H1 (cell line): ENCODE measurements at regions not wholly inside any gene's neighbourhood (a gene's known extent, or its start where the extent isn't known, plus 50 kb on each side); places are given as distances from the start of the nearest gene placed in this dataset.

Source experiments
- CTCF ChIA-PET: fragments of 300-600 bp; sonication (Branson Sonifier 250); formaldehyde crosslinking; loops from one replicate; lab custom pipeline; 2021; ENCODE audit not compliant: partially characterized antibody; lab: Charles Lee
- POLR2A ChIA-PET: fragments of 300-600 bp; sonication (Branson Sonifier 250); formaldehyde crosslinking; loops from one replicate; lab custom pipeline; 2021; ENCODE audit warnings: inconsistent platforms; ENCODE audit not compliant: partially characterized antibody; lab: Charles Lee
- DNase-seq, 2 experiments: peaks; one replicate each; pipeline versions ENCODE4 v3.0.0 to v3.0.0-alpha.2; 2010 to 2022; ENCODE audit warnings: low spot score in 2 of 2, low read depth in 1 of 2, mixed read lengths in 1 of 2
- FAIRE-seq: peaks from 2 replicates; lab custom pipeline; 2011; peaks lifted over from hg19 to GRCh38; lab: Jason Lieb, UNC
- H2AFZ ChIP-seq: 2 replicates; pipeline ENCODE4 v1.8.1; 2012; ENCODE audit warnings: low read length, inconsistent platforms
- H2AK5ac ChIP-seq: 2 replicates; pipeline ENCODE4 v1.6.1; 2013; ENCODE audit warnings: low read depth, low read length
- H2BK120ac ChIP-seq: replicated peaks from 2 replicates; pipeline ENCODE3; 2013; ENCODE audit warnings: low read depth, low read length, inconsistent platforms
- H2BK12ac ChIP-seq: 2 replicates; pipeline ENCODE4 v1.6.1; 2013; ENCODE audit warnings: low read depth, low read length
- H2BK15ac ChIP-seq: 2 replicates; pipeline ENCODE4 v1.6.1; 2013; ENCODE audit warnings: low read length
- H2BK20ac ChIP-seq: 2 replicates; pipeline ENCODE4 v1.6.1; 2013; ENCODE audit warnings: low read length
- H2BK5ac ChIP-seq: 2 replicates; pipeline ENCODE4 v1.6.1; 2013; ENCODE audit warnings: low read depth, low read length
- H3K14ac ChIP-seq: 2 replicates; pipeline ENCODE4 v1.6.1; 2013; ENCODE audit warnings: inconsistent platforms; ENCODE audit not compliant: insufficient read length
- H3K18ac ChIP-seq: 2 replicates; pipeline ENCODE4 v1.6.1; 2013; ENCODE audit warnings: low read length; ENCODE audit errors: extremely low read depth
- H3K23ac ChIP-seq: 2 replicates; pipeline ENCODE4 v1.6.1; 2013; ENCODE audit warnings: inconsistent platforms; ENCODE audit not compliant: insufficient read length
- H3K23me2 ChIP-seq: 2 replicates; pipeline ENCODE4 v1.6.1; 2013; ENCODE audit warnings: low read depth, low read length
- H3K27ac ChIP-seq: 2 replicates; pipeline ENCODE4 v1.6.1; 2011; ENCODE audit warnings: low read depth, low read length, inconsistent platforms
- H3K27me3 ChIP-seq, 4 experiments: replicated peaks in 1 of 4; 1 replicate in 1 of 4; 2 replicates in 3 of 4; pipeline versions ENCODE4 v1.6.1 to v1.8.1; 2011 to 2013; ENCODE audit warnings: low read length in 3 of 4, mild to moderate bottlenecking in 3 of 4, inconsistent platforms in 2 of 4, mixed read lengths in 2 of 4, moderate library complexity in 1 of 4; ENCODE audit not compliant: control insufficient read depth in 3 of 4, insufficient read depth in 3 of 4; ENCODE audit errors: extremely low read depth in 1 of 4
- H3K36me3 ChIP-seq, 4 experiments: 2 replicates each; pipeline versions ENCODE4 v1.6.1 to v1.8.1; 2011 to 2013; ENCODE audit warnings: mild to moderate bottlenecking in 4 of 4, low read length in 3 of 4, moderate library complexity in 2 of 4, control low read depth in 1 of 4, inconsistent platforms in 1 of 4; ENCODE audit not compliant: insufficient read depth in 4 of 4, control insufficient read depth in 2 of 4
- H3K4ac ChIP-seq: replicated peaks from 2 replicates; pipeline ENCODE3; 2013; ENCODE audit warnings: low read length, low read depth, mixed read lengths, inconsistent platforms; ENCODE audit not compliant: insufficient read length
- H3K4me1 ChIP-seq, 4 experiments: replicated peaks in 1 of 4; 1 replicate in 1 of 4; 2 replicates in 3 of 4; pipeline versions ENCODE4 v1.6.1 to v1.8.1; 2011 to 2013; ENCODE audit warnings: low read length in 3 of 4, inconsistent platforms in 2 of 4, mixed read lengths in 1 of 4; ENCODE audit not compliant: insufficient read depth in 4 of 4, control insufficient read depth in 3 of 4
- H3K4me2 ChIP-seq, 2 experiments: 2 replicates each; pipeline versions ENCODE4 v1.6.1 to v1.8.1; 2011 to 2013; ENCODE audit warnings: low read depth in 2 of 2, low read length in 2 of 2, control low read depth in 1 of 2, inconsistent platforms in 1 of 2, mild to moderate bottlenecking in 1 of 2; ENCODE audit not compliant: insufficient read depth in 1 of 2
- H3K4me3 ChIP-seq, 4 experiments: fragments of 200-600, 300-600 bp in 1 of 4; sonication (generic), shearing (Covaris generic), sonication (Bioruptor Twin) in 1 of 4; 2 replicates each; pipeline versions ENCODE4 v1.5.1 to v1.8.1; 2011 to 2016; ENCODE audit warnings: low read length in 4 of 4, low read depth in 3 of 4, control low read depth in 2 of 4, inconsistent platforms in 2 of 4, mild to moderate bottlenecking in 2 of 4, mixed read lengths in 1 of 4, moderate library complexity in 1 of 4; ENCODE audit not compliant: insufficient read depth in 2 of 4; ENCODE audit errors: extremely low read depth in 1 of 4
- H3K56ac ChIP-seq: replicated peaks from 2 replicates; pipeline ENCODE3; 2013; ENCODE audit warnings: low read depth, mild to moderate bottlenecking, mixed read lengths, low read length, inconsistent platforms; ENCODE audit not compliant: insufficient read length
- H3K79me1 ChIP-seq: 2 replicates; pipeline ENCODE4 v1.6.1; 2013; ENCODE audit warnings: low read depth, low read length, control low read depth
- H3K79me2 ChIP-seq, 2 experiments: 2 replicates each; pipeline versions ENCODE4 v1.6.1 to v1.8.1; 2012 to 2013; ENCODE audit warnings: low read length in 2 of 2, mild to moderate bottlenecking in 2 of 2, inconsistent platforms in 1 of 2; ENCODE audit not compliant: insufficient read depth in 2 of 2, control insufficient read depth in 1 of 2
- H3K9ac ChIP-seq, 4 experiments: replicated peaks in 1 of 4; 1 replicate in 1 of 4; 2 replicates in 3 of 4; pipeline versions ENCODE4 v1.6.1 to v1.8.1; 2011 to 2013; ENCODE audit warnings: low read depth in 3 of 4, low read length in 3 of 4, control low read depth in 2 of 4, mild to moderate bottlenecking in 2 of 4, moderate library complexity in 2 of 4, inconsistent platforms in 1 of 4; ENCODE audit errors: extremely low read depth in 1 of 4
- H3K9me3 ChIP-seq, 2 experiments: 2 replicates each; pipeline versions ENCODE4 v1.6.1 to v1.8.1; 2012 to 2013; ENCODE audit warnings: mild to moderate bottlenecking in 2 of 2, moderate library complexity in 2 of 2, control low read depth in 1 of 2, inconsistent platforms in 1 of 2, low read depth in 1 of 2, low read length in 1 of 2, mixed read lengths in 1 of 2; ENCODE audit not compliant: insufficient read depth in 2 of 2
- H4K20me1 ChIP-seq, 2 experiments: replicated peaks in 1 of 2; 2 replicates each; pipeline versions ENCODE3 to v1.8.1; 2011 to 2013; ENCODE audit warnings: inconsistent platforms in 2 of 2, low read length in 2 of 2, mild to moderate bottlenecking in 1 of 2; ENCODE audit not compliant: insufficient read depth in 2 of 2, control insufficient read depth in 1 of 2
- H4K5ac ChIP-seq: 2 replicates; pipeline ENCODE4 v1.6.1; 2013; ENCODE audit warnings: low read length, low read depth, mixed read lengths, inconsistent platforms; ENCODE audit not compliant: insufficient read length
- H4K8ac ChIP-seq: 2 replicates; pipeline ENCODE4 v1.8.0; 2013; ENCODE audit warnings: mild to moderate bottlenecking, moderate library complexity, low read length, inconsistent platforms; ENCODE audit not compliant: insufficient read depth; ENCODE audit errors: extremely low read depth
- H4K91ac ChIP-seq: replicated peaks from 2 replicates; pipeline ENCODE3; 2013; ENCODE audit warnings: low read length, mixed read lengths, inconsistent platforms; ENCODE audit not compliant: insufficient read length
- JUN ChIP-seq: IDR thresholded peaks from 2 replicates; pipeline ENCODE4 v1.6.1; 2011; ENCODE audit warnings: low read depth, mild to moderate bottlenecking, improper control_type of control experiment, low read length
- SP2 ChIP-seq: IDR thresholded peaks from 2 replicates; pipeline ENCODE4 v1.6.1; 2012; ENCODE audit warnings: mild to moderate bottlenecking, low read length, inconsistent platforms
- WGBS, 2 experiments: shearing (Covaris generic) in 1 of 2; methylation state at CpG; one replicate each; pipeline versions ENCODE4 v1.1.6 to v1.1.7; 2013 to 2015; ENCODE audit warnings: low lambda C conversion rate in 2 of 2, mixed read lengths in 2 of 2, inconsistent platforms in 1 of 2, low coverage in 1 of 2, missing lambda C conversion rate in 1 of 2; ENCODE audit not compliant: insufficient replicate concordance in 2 of 2, insufficient coverage in 1 of 2, insufficient read length in 1 of 2; ENCODE audit errors: extremely low coverage in 1 of 2, missing lambda C conversion rate in 1 of 2; 5-methylcytosine and 5-hydroxymethylcytosine counted together

DNA sequence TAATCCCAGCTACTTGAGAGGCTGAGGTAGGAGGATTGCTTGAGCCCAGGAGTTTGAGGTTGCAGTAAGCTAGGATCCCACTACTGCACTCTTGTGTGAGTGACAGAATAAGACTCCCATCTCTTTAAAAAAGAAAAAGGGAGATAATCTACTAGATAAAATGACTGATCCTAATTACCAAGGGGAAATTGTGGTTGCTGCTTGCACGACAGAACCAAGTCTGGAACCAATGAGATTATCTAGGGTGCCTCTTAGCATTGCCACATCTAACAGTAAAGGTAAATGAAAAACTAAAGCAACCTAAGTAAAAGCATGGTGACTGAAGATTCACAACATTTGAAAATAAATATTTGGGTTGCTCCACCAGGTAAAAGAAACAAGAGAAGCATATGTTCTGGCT is 185.1 kb downstream of the PDHA2 start:
- POLR2A ChIA-PET = no interaction called here
- Histone ChIP-seq H2BK15ac (no peak overlapping the region), H2AFZ (no peak overlapping the region), H3K27ac (no peak overlapping the region), H3K4ac (no peak overlapping the region), H4K8ac (no peak overlapping the region), H3K4me1 (no peaks in the 10 kb centered on the region), H4K20me1 (no peaks in the 10 kb centered on the region), H3K23ac (no peak overlapping the region), H3K18ac (no peak overlapping the region), H3K56ac (no peak overlapping the region), H4K5ac (no peak overlapping the region), H2BK5ac (no peak overlapping the region), H3K79me1 (no peaks in the 10 kb centered on the region), H2AK5ac (no peak overlapping the region), H3K9ac (no peak overlapping the region), H4K91ac (no peak overlapping the region), H3K36me3 (no peaks in the 10 kb centered on the region), H3K9me3 (no peaks in the 10 kb centered on the region), H2BK12ac (no peak overlapping the region), H2BK120ac (no peak overlapping the region), H3K23me2 (no peaks in the 10 kb centered on the region), H3K14ac (no peak overlapping the region), H3K4me2 (no peak overlapping the region), H3K4me3 (no peak overlapping the region), H2BK20ac (no peak overlapping the region), H3K79me2 (no peaks in the 10 kb centered on the region), H3K27me3 (no peaks in the 10 kb centered on the region)
- no peak for FAIRE-seq
- DNase-seq = no peak
- CTCF ChIA-PET = no interaction called here
- WGBS, 2 experiments = 90% methylated on average over 1 of the region's 1 CpG; no CpG with 5 or more reads in 1 of the 2 experiments
- TF ChIP-seq JUN = no peak
- TF ChIP-seq SP2 = no peak
